A549 (cell line): ENCODE measurements at regions not wholly inside any gene's neighbourhood (a gene's known extent, or its start where the extent isn't known, plus 50 kb on each side); places are given as distances from the start of the nearest gene placed in this dataset.
A peak's percentile ranks its signal among the peaks of the same experiment; 100 is the strongest.

Experiments used
- ATAC-seq, 2 experiments: fragments of 200-7000 bp in 1 of 2; fragments of >200 bp in 1 of 2; cut with Nextera tagmentation in 1 of 2; cut with Tn5 transposase in 1 of 2; 3 replicates each; pipeline versions ENCODE4 v1.8.0 to v1.9.1; 2018 to 2020; ENCODE audit warnings: mild to moderate bottlenecking in 1 of 2, moderate library complexity in 1 of 2
- CTCF ChIA-PET: fragments of 300-600 bp; sonication (Branson Sonifier 250); formaldehyde crosslinking; extraction: SDS; loops from one replicate; lab custom pipeline; 2021; ENCODE audit warnings: antibody characterized with exemption, inconsistent platforms; lab: Yijun Ruan, JAX
- POLR2A ChIA-PET: fragments of 350-600 bp; formaldehyde crosslinking; extraction: SDS; loops from one replicate; lab custom pipeline; 2021; ENCODE audit warnings: antibody characterized with exemption, inconsistent platforms; lab: Yijun Ruan, JAX
- DNase-seq, 2 experiments: peaks; one replicate each; pipeline versions ENCODE4 v3.0.0 to v3.0.0-alpha.2; 2011 to 2016; ENCODE audit warnings: low read depth in 1 of 2, low spot score in 1 of 2
- FAIRE-seq: peaks from 2 replicates; lab custom pipeline; 2011; peaks lifted over from hg19 to GRCh38; lab: Jason Lieb, UNC
- H3K27ac ChIP-seq, 2 experiments: fragments of >200 bp; sonication (Bioruptor Twin); formaldehyde crosslinking; 3 replicates each; pipeline ENCODE4 v1.5.1; 2016 to 2017
- H3K4me1 ChIP-seq: fragments of >200 bp; sonication (Bioruptor Twin); formaldehyde crosslinking; 3 replicates; pipeline ENCODE4 v1.6.1; 2016
- H3K4me2 ChIP-seq: fragments of >200 bp; sonication (Bioruptor Twin); formaldehyde crosslinking; 3 replicates; pipeline ENCODE4 v1.6.1; 2016
- H3K4me3 ChIP-seq: fragments of >200 bp; sonication (Bioruptor Twin); formaldehyde crosslinking; 3 replicates; pipeline ENCODE4 v1.5.1; 2016
- H3K9me3 ChIP-seq: fragments of >200 bp; sonication (Bioruptor Twin); formaldehyde crosslinking; 3 replicates; pipeline ENCODE4 v1.6.1; 2016
- BHLHE40 ChIP-seq: IDR thresholded peaks from 2 replicates; pipeline ENCODE4 v1.6.1; 2012; ENCODE audit warnings: low read depth, low read length, inconsistent platforms
- CBX8 ChIP-seq: fragments of 200-600 bp; sonication (generic); IDR thresholded peaks from 2 replicates; pipeline ENCODE4 v1.6.1; 2016
- CEBPB ChIP-seq, 2 experiments: fragments of >200 bp in 1 of 2; sonication (Bioruptor Twin) in 1 of 2; formaldehyde crosslinking in 1 of 2; IDR thresholded peaks; 2 replicates each; pipeline ENCODE4 v1.6.1; 2012 to 2016
- CHD4 ChIP-seq: fragments of 200-600 bp; sonication (generic); IDR thresholded peaks from 2 replicates; pipeline ENCODE4 v1.6.1; 2016; ENCODE audit warnings: antibody characterized with exemption, mild to moderate bottlenecking, borderline replicate concordance
- E2F6 ChIP-seq: IDR thresholded peaks from 2 replicates; pipeline ENCODE4 v1.6.1; 2012; ENCODE audit warnings: low read depth, borderline replicate concordance
- EHF ChIP-seq: fragments of 250-450 bp; sonication (Bioruptor Pico); IDR thresholded peaks from 2 replicates; pipeline ENCODE4 v1.5.0; 2020; ENCODE audit warnings: mild to moderate bottlenecking
- EHMT2 ChIP-seq: fragments of 200-600 bp; sonication (generic); IDR thresholded peaks from 2 replicates; pipeline ENCODE4 v1.6.1; 2016; ENCODE audit warnings: antibody characterized with exemption, low read depth, mild to moderate bottlenecking, moderate library complexity
- EP300 ChIP-seq, 2 experiments: fragments of >200 bp; sonication (Bioruptor Twin); formaldehyde crosslinking; IDR thresholded peaks; 2 replicates in 1 of 2; 3 replicates in 1 of 2; pipeline ENCODE4 v1.6.1; 2016 to 2017
- FOSL2 ChIP-seq, 2 experiments: fragments of 450-650 bp in 1 of 2; fragments of >200 bp in 1 of 2; sonication (Bioruptor Twin) in 1 of 2; formaldehyde crosslinking; IDR thresholded peaks; 2 replicates each; pipeline versions ENCODE4 v1.5.0 to v1.6.1; 2016 to 2020; ENCODE audit warnings: mild to moderate bottlenecking in 1 of 2, moderate library complexity in 1 of 2
- HOXA7 ChIP-seq: fragments of 250-450 bp; sonication (Bioruptor Pico); IDR thresholded peaks from 2 replicates; pipeline ENCODE4 v1.5.0; 2020; ENCODE audit warnings: mild to moderate bottlenecking, moderate library complexity
- HOXB13 ChIP-seq: fragments of 250-450 bp; sonication (Bioruptor Pico); IDR thresholded peaks from 2 replicates; pipeline ENCODE4 v1.5.0; 2020; ENCODE audit warnings: low read depth, mild to moderate bottlenecking, moderate library complexity
- KDM1A ChIP-seq: fragments of 200-600 bp; sonication (generic); IDR thresholded peaks from 2 replicates; pipeline ENCODE4 v1.6.1; 2016; ENCODE audit warnings: low read depth, mild to moderate bottlenecking
- KDM5A ChIP-seq: fragments of 200-600 bp; sonication (generic); IDR thresholded peaks from 2 replicates; pipeline ENCODE4 v1.6.1; 2016; ENCODE audit warnings: antibody characterized with exemption, mild to moderate bottlenecking
- MAX ChIP-seq: IDR thresholded peaks from 2 replicates; pipeline ENCODE4 v1.6.1; 2012
- NFE2L2 ChIP-seq: fragments of 150-350 bp; conservative IDR thresholded peaks from 2 replicates; pipeline ENCODE4 v1.6.1; 2014; ENCODE audit warnings: low read length
- NPAS2 ChIP-seq: fragments of 250-450 bp; sonication (Bioruptor Pico); IDR thresholded peaks from 2 replicates; pipeline ENCODE4 v1.8.0; 2022; ENCODE audit warnings: mild to moderate bottlenecking, moderate library complexity, borderline replicate concordance
- NR3C1 ChIP-seq: fragments of >200 bp; sonication (Bioruptor Twin); formaldehyde crosslinking; IDR thresholded peaks from 3 replicates; pipeline ENCODE4 v1.6.1; 2017
- RAD21 ChIP-seq, 2 experiments: fragments of >200 bp in 1 of 2; sonication (Bioruptor Twin) in 1 of 2; formaldehyde crosslinking in 1 of 2; IDR thresholded peaks in 1 of 2; conservative IDR thresholded peaks in 1 of 2; 2 replicates in 1 of 2; 3 replicates in 1 of 2; pipeline ENCODE4 v1.6.1; 2012 to 2018; ENCODE audit warnings: inconsistent platforms in 1 of 2
- RARB ChIP-seq: fragments of 250-450 bp; sonication (Bioruptor Pico); IDR thresholded peaks from 2 replicates; pipeline ENCODE4 v1.8.0; 2021; ENCODE audit warnings: mild to moderate bottlenecking, moderate library complexity
- RNF2 ChIP-seq: fragments of 200-600 bp; sonication (generic); IDR thresholded peaks from 2 replicates; pipeline ENCODE4 v1.6.1; 2016; ENCODE audit warnings: low read depth, mild to moderate bottlenecking, antibody characterized with exemption, moderate library complexity, borderline replicate concordance
- SREBF2 ChIP-seq: fragments of 450-650 bp; IDR thresholded peaks from 2 replicates; pipeline ENCODE4 v1.6.1; 2014; ENCODE audit warnings: mild to moderate bottlenecking, moderate library complexity
- USF2 ChIP-seq: fragments of 450-650 bp; IDR thresholded peaks from 2 replicates; pipeline ENCODE4 v1.6.1; 2014; ENCODE audit warnings: antibody characterized with exemption
- ZC3H11A ChIP-seq: fragments of 450-650 bp; IDR thresholded peaks from 2 replicates; pipeline ENCODE4 v1.6.1; 2014; ENCODE audit warnings: antibody characterized with exemption, mild to moderate bottlenecking
- ZFP36 ChIP-seq: fragments of 450-650 bp; IDR thresholded peaks from 2 replicates; pipeline ENCODE4 v1.6.1; 2014; ENCODE audit warnings: borderline replicate concordance; ENCODE audit not compliant: partially characterized antibody
- WGBS: methylation state at CpG from one replicate; pipeline ENCODE4 v1.1.6; 2017; ENCODE audit errors: missing lambda C conversion rate; 5-methylcytosine and 5-hydroxymethylcytosine counted together

GRCh38 chr2:33671198-33671597, 72.1 kb upstream of the FAM98A start:
- DNase-seq: no peak
- no peak for TF ChIP-seq CBX8
- no peak for TF ChIP-seq EHF
- no peak for TF ChIP-seq CHD4
- TF ChIP-seq BHLHE40: no peak
- no peak for TF ChIP-seq EHMT2
- TF ChIP-seq NR3C1: no peak
- no peak for TF ChIP-seq FOSL2 (IDR thresholded peaks at IDR 0.05)
- TF ChIP-seq FOSL2 (CRISPR knock-in tag; IDR thresholded peaks at IDR 0.05): no peak
- TF ChIP-seq EP300 (IDR thresholded peaks at IDR 0.05): no peak
- no peak for TF ChIP-seq KDM1A
- TF ChIP-seq, all 56 proteins: peak for 0
- no peaks in the 10 kb centered on the region for H3K9me3 ChIP-seq
- H3K4me3 ChIP-seq: no peak overlapping the region
- WGBS: 18% methylated on average over 2 of the region's 2 CpGs
- CTCF ChIA-PET: no interaction called here
- ATAC-seq (no peak), FAIRE-seq (no peak)
- no peaks in the 10 kb centered on the region for H3K4me1 ChIP-seq
- no peak overlapping the region for H3K4me2 ChIP-seq
- no peak overlapping the region for H3K27ac ChIP-seq
- POLR2A ChIA-PET: no interaction called here

GRCh38 chr2:33670392-33670937, 71.4 kb upstream of the FAM98A start:
- no peak for TF ChIP-seq KDM1A
- TF ChIP-seq ZFP36: no peak
- TF ChIP-seq, all 56 proteins: peak for 0
- DNase-seq (peak; percentile 21 to 47), ATAC-seq (peak; percentile 71 to 92), FAIRE-seq (no peak)
- Histone ChIP-seq H3K27ac (no peak overlapping the region), H3K4me1 (no peaks in the 10 kb centered on the region), H3K9me3 (no peaks in the 10 kb centered on the region), H3K4me3 (no peak overlapping the region), H3K4me2 (no peak overlapping the region)
- ChIA-PET POLR2A (no interaction called here), CTCF (no interaction called here)
- 17% methylated on average over 4 of the region's 4 CpGs for WGBS

- POLR2A ChIA-PET: no interaction called here
These were observed 67.8 kb upstream of the FAM98A start for GRCh38 chr2:33666879-33667278.

GRCh38 chr2:33665039-33665438, 65.9 kb upstream of the FAM98A start:
- FAIRE-seq (no peak), DNase-seq (no peak), ATAC-seq (no peak)
- ChIA-PET POLR2A (no interaction called here), CTCF (no interaction called here)
- Histone ChIP-seq H3K4me3 (no peak overlapping the region), H3K27ac (no peak overlapping the region), H3K4me1 (no peaks in the 10 kb centered on the region), H3K4me2 (no peak overlapping the region), H3K9me3 (no peaks in the 10 kb centered on the region)
- WGBS: 92% methylated on average over 1 of the region's 1 CpG
- TF ChIP-seq HOXB13 (CRISPR knock-in tag) (no peak), RAD21 (conservative IDR thresholded peaks at IDR 0.05 in 1 of 2, IDR thresholded peaks at IDR 0.05 in 1 of 2) (no peak), KDM5A (no peak), NR3C1 (no peak), EHMT2 (no peak), E2F6 (no peak)

More at GRCh38 chr2:33666879-33667278, 67.8 kb upstream of the FAM98A start:
- Histone ChIP-seq H3K9me3 (no peaks in the 10 kb centered on the region), H3K4me1 (no peaks in the 10 kb centered on the region), H3K27ac (no peak overlapping the region), H3K4me3 (no peak overlapping the region), H3K4me2 (no peak overlapping the region)
- WGBS: 33% methylated on average over 4 of the region's 4 CpGs
- ATAC-seq (peak in 1 of 2 experiments; percentile 61; a peak in 3 of 6 replicates), DNase-seq (no peak), FAIRE-seq (no peak)
- CTCF ChIA-PET: no interaction called here
- no peak for TF ChIP-seq EP300 (IDR thresholded peaks at IDR 0.05)
- TF ChIP-seq CEBPB (IDR thresholded peaks at IDR 0.05): no peak

- ChIA-PET CTCF (no interaction called here), POLR2A (no interaction called here)
- Histone ChIP-seq H3K4me1 (no peaks in the 10 kb centered on the region), H3K9me3 (no peaks in the 10 kb centered on the region), H3K4me3 (no peak overlapping the region), H3K27ac (no peak overlapping the region), H3K4me2 (no peak overlapping the region)
- FAIRE-seq (no peak), ATAC-seq (no peak), DNase-seq (no peak)
- WGBS: 50% methylated on average over 9 of the region's 10 CpGs
- TF ChIP-seq ZC3H11A (no peak), KDM5A (no peak), SREBF2 (no peak), FOSL2 (IDR thresholded peaks at IDR 0.05) (no peak), FOSL2 (CRISPR knock-in tag; IDR thresholded peaks at IDR 0.05) (no peak), RNF2 (no peak), NPAS2 (CRISPR knock-in tag) (no peak), HOXA7 (CRISPR knock-in tag) (no peak), NFE2L2 (no peak), EHMT2 (no peak), RARB (no peak), CEBPB (IDR thresholded peaks at IDR 0.05) (no peak), E2F6 (no peak), BHLHE40 (no peak), USF2 (no peak), MAX (no peak)
These were observed 61.5 kb upstream of the FAM98A start for GRCh38 chr2:33660416-33661123.
